ENCODE measurements at regions not wholly inside any gene's neighbourhood (a gene's known extent, or its start where the extent isn't known, plus 50 kb on each side); places are given as distances from the start of the nearest gene placed in this dataset.

DNA sequence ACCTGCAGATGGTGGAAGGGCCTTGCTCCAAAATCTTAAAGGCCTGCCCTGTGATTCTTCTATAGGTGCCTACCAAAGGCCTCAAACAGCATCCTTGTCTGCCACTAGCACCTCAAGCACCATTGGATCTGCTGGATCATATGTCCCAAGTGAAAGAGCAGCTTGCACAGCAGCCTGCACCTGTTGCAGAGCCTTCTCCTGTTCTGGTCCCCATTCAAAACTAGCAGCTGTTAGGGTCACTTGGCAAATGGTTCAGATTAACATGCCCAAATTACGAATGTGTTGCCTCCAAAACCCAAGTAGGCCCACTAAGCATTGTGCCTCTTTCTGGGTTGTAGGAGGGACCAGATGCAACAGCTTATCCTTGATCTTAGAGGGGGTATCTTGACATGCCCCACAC, 99.6 kb upstream of the F13A1 start:
- TF ChIP-seq, protein P1, sequence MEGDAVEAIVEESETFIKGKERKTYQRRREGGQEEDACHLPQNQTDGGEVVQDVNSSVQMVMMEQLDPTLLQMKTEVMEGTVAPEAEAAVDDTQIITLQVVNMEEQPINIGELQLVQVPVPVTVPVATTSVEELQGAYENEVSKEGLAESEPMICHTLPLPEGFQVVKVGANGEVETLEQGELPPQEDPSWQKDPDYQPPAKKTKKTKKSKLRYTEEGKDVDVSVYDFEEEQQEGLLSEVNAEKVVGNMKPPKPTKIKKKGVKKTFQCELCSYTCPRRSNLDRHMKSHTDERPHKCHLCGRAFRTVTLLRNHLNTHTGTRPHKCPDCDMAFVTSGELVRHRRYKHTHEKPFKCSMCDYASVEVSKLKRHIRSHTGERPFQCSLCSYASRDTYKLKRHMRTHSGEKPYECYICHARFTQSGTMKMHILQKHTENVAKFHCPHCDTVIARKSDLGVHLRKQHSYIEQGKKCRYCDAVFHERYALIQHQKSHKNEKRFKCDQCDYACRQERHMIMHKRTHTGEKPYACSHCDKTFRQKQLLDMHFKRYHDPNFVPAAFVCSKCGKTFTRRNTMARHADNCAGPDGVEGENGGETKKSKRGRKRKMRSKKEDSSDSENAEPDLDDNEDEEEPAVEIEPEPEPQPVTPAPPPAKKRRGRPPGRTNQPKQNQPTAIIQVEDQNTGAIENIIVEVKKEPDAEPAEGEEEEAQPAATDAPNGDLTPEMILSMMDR (IDR thresholded peaks at IDR 0.05; ENCODE audit: insufficient read depth, low read length) = no peak
- TF ChIP-seq SPI1 (IDR thresholded peaks at IDR 0.05; ENCODE audit: borderline replicate concordance, low read depth) (no peak), POLR2AphosphoS5 (IDR thresholded peaks at IDR 0.05; ENCODE audit: low read depth) (no peak)

Measured in HL-60 (cell line).